ENCODE measurements at regions not wholly inside any gene's neighbourhood (a gene's known extent, or its start where the extent isn't known, plus 50 kb on each side); places are given as distances from the start of the nearest gene placed in this dataset.

DNA sequence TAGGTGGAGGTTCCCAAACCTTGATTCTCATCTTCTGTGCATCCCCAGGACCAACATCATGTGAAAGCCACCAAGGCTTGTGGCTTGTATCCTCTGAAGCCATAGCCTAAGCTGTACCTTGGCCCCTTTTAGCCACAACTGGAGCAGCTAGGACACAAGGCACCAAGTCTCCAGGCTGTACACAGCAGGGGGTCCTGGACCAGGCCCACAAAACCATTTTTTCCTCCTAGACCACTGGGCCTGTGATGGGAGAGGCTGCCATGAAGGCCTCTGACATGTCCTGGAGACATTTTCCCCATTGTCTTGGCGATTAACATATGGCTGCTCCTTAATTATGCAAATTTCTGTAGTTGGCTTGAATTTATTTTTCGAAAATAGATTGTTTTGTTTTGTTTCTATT, 114.8 kb upstream of the LAMA2 start:
- TF ChIP-seq, protein P1, sequence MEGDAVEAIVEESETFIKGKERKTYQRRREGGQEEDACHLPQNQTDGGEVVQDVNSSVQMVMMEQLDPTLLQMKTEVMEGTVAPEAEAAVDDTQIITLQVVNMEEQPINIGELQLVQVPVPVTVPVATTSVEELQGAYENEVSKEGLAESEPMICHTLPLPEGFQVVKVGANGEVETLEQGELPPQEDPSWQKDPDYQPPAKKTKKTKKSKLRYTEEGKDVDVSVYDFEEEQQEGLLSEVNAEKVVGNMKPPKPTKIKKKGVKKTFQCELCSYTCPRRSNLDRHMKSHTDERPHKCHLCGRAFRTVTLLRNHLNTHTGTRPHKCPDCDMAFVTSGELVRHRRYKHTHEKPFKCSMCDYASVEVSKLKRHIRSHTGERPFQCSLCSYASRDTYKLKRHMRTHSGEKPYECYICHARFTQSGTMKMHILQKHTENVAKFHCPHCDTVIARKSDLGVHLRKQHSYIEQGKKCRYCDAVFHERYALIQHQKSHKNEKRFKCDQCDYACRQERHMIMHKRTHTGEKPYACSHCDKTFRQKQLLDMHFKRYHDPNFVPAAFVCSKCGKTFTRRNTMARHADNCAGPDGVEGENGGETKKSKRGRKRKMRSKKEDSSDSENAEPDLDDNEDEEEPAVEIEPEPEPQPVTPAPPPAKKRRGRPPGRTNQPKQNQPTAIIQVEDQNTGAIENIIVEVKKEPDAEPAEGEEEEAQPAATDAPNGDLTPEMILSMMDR (IDR thresholded peaks at IDR 0.05), result no peak
- TF ChIP-seq EP300 (IDR thresholded peaks at IDR 0.05; ENCODE audit: low read depth) (no peak), POLR2AphosphoS5 (IDR thresholded peaks at IDR 0.05) (no peak)

Data from transverse colon (tissue), 4 donors.